Smooth muscle cell (in vitro differentiated cells): ENCODE measurements at regions not wholly inside any gene's neighbourhood (a gene's known extent, or its start where the extent isn't known, plus 50 kb on each side); places are given as distances from the start of the nearest gene placed in this dataset.

ENCODE experiments used
- DNase-seq: peaks from one replicate; lab custom pipeline; 2025; ENCODE audit not compliant: unreplicated experiment; lab: John Stamatoyannopoulos, UW
- H2AFZ ChIP-seq: fragments of 200-600 bp; sonication (generic); 2 replicates; pipeline ENCODE4 v1.6.0; 2016; ENCODE audit warnings: antibody characterized with exemption, low read depth, mild to moderate bottlenecking
- H3F3A ChIP-seq: fragments of 200-600 bp; sonication (generic); 2 replicates; pipeline ENCODE4 v1.6.0; 2017; ENCODE audit warnings: antibody characterized with exemption, low read depth
- H3K27ac ChIP-seq: fragments of 200-600 bp; sonication (generic); 2 replicates; pipeline ENCODE4 v1.5.1; 2016; ENCODE audit warnings: low read depth, mild to moderate bottlenecking
- H3K27me3 ChIP-seq: fragments of 200-600 bp; sonication (generic); 2 replicates; pipeline ENCODE4 v1.6.1; 2016; ENCODE audit warnings: low read depth, mild to moderate bottlenecking
- H3K36me3 ChIP-seq: fragments of 200-600 bp; sonication (generic); 2 replicates; pipeline ENCODE4 v1.5.1; 2016; ENCODE audit warnings: low read depth
- H3K4me1 ChIP-seq: fragments of 200-600 bp; sonication (generic); 2 replicates; pipeline ENCODE4 v1.5.1; 2016; ENCODE audit warnings: low read depth
- H3K4me2 ChIP-seq: fragments of 200-600 bp; sonication (generic); 2 replicates; pipeline ENCODE4 v1.6.0; 2016; ENCODE audit warnings: mild to moderate bottlenecking
- H3K4me3 ChIP-seq: fragments of 200-600 bp; sonication (generic); 2 replicates; pipeline ENCODE4 v1.5.1; 2016; ENCODE audit warnings: mild to moderate bottlenecking
- H3K79me2 ChIP-seq: fragments of 200-600 bp; sonication (generic); 2 replicates; pipeline ENCODE4 v1.6.0; 2016; ENCODE audit warnings: low read depth, mild to moderate bottlenecking
- H3K9ac ChIP-seq: fragments of 200-600 bp; sonication (generic); 2 replicates; pipeline ENCODE4 v1.6.0; 2016; ENCODE audit warnings: low read depth
- H3K9me3 ChIP-seq: fragments of 200-600 bp; sonication (generic); replicated peaks from 2 replicates; pipeline ENCODE4 v1.5.1; 2016; ENCODE audit warnings: low read depth
- H4K20me1 ChIP-seq: fragments of 200-600 bp; sonication (generic); 2 replicates; pipeline ENCODE4 v1.6.0; 2016; ENCODE audit warnings: low read depth
- WGBS: methylation state at CpG from one replicate; pipeline ENCODE4 v1.1.7; 2016; ENCODE audit warnings: low lambda C conversion rate; 5-methylcytosine and 5-hydroxymethylcytosine counted together
- TF ChIP-seq, protein P1 (sequence below): fragments of 200-600 bp; sonication (generic); IDR thresholded peaks from 2 replicates; pipeline ENCODE4 v1.5.1; 2017; ENCODE audit warnings: borderline replicate concordance, mild to moderate bottlenecking, antibody characterized with exemption; ENCODE audit not compliant: insufficient read depth, poor library complexity, severe bottlenecking

DNA sequence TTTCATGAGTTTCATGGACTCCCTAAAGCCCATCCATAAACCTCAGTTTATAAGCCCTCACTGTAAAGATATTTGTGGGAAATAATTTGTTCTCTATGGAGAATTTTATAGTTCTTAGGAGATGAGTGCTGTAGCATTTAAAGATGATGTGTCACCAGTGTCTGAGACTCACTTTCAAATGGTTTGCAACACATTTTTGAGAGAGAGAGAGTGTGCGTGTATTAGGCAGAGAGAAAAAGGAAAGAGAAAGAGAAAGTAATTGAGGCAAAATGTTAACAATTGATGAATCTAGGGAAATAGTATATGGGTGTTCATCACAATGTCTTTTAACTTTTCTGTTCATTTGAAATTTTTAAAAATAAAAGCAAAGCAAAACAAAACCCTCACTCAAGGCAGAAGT lies 479.0 kb downstream of the ZSWIM6 start:
- Histone ChIP-seq H3K4me2 (no peak overlapping the region), H3K9ac (no peak overlapping the region), H3F3A (no peaks in the 10 kb centered on the region), H3K4me3 (no peak overlapping the region), H3K9me3 (no peaks in the 10 kb centered on the region), H3K36me3 (no peaks in the 10 kb centered on the region), H3K79me2 (no peaks in the 10 kb centered on the region), H3K27ac (no peak overlapping the region), H2AFZ (no peak overlapping the region), H3K27me3 (no peaks in the 10 kb centered on the region), H4K20me1 (no peaks in the 10 kb centered on the region), H3K4me1 (no peaks in the 10 kb centered on the region)
- WGBS = 54% methylated on average over 1 of the region's 1 CpG
- no peak for DNase-seq
- TF ChIP-seq, protein P1, sequence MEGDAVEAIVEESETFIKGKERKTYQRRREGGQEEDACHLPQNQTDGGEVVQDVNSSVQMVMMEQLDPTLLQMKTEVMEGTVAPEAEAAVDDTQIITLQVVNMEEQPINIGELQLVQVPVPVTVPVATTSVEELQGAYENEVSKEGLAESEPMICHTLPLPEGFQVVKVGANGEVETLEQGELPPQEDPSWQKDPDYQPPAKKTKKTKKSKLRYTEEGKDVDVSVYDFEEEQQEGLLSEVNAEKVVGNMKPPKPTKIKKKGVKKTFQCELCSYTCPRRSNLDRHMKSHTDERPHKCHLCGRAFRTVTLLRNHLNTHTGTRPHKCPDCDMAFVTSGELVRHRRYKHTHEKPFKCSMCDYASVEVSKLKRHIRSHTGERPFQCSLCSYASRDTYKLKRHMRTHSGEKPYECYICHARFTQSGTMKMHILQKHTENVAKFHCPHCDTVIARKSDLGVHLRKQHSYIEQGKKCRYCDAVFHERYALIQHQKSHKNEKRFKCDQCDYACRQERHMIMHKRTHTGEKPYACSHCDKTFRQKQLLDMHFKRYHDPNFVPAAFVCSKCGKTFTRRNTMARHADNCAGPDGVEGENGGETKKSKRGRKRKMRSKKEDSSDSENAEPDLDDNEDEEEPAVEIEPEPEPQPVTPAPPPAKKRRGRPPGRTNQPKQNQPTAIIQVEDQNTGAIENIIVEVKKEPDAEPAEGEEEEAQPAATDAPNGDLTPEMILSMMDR = no peak

DNA sequence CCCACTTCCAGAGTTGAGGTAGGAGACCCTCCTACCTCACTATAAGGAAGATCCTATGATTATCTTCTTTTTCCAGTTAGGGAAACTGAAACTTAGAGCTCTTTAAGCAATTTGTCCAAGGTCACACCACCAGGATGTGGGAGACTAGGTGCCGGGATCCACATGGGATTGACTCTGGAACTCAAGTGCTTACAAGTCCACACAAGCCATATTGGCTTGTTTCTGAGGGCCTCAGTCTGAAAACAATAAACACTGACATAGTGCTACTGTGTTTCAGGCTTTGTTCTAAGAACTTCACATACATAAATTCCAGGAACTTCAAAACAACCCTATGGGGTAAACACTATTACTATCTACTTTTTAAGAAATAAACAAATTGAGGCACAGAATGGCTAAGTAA lies 481.3 kb downstream of the ZSWIM6 start:
- no peaks in the 10 kb centered on the region for H4K20me1 ChIP-seq
- no peak overlapping the region for H3K27ac ChIP-seq
- no peaks in the 10 kb centered on the region for H3K27me3 ChIP-seq
- H3K4me2 ChIP-seq = no peak overlapping the region
- H3K79me2 ChIP-seq = no peaks in the 10 kb centered on the region
- TF ChIP-seq, protein P1 = no peak
- 85% methylated on average over 1 of the region's 1 CpG for WGBS
- H3K9me3 ChIP-seq = no peaks in the 10 kb centered on the region
- H3K4me1 ChIP-seq = peaks cover 2% of the 10 kb centered on the region
- no peak overlapping the region for H2AFZ ChIP-seq
- H3F3A ChIP-seq = no peaks in the 10 kb centered on the region
- H3K4me3 ChIP-seq = no peak overlapping the region
- no peak overlapping the region for H3K9ac ChIP-seq
- DNase-seq = no peak
- H3K36me3 ChIP-seq = no peaks in the 10 kb centered on the region

DNA sequence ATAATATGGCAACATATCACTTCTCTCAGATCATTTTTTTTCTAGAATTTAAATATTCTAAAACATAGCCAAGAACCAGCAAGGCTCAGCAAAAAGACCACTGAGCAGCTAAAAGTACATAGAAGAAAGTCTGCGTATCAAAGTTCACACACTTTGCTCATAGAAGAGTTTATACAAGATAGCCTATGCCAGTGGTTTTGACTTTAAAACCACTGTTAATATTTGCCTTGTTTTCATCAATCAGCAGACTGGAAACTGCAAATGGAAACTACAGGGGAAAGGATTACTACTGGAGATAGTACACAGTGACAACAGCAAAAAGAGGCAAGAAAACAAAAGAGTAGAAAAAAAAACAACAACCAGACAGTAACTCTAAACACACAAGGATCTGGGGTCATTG lies 483.3 kb downstream of the ZSWIM6 start:
- no peak overlapping the region for H2AFZ ChIP-seq
- H3K27ac ChIP-seq = no peak overlapping the region
- no peak overlapping the region for H3K4me2 ChIP-seq
- no peaks in the 10 kb centered on the region for H3K27me3 ChIP-seq
- no peaks in the 10 kb centered on the region for H4K20me1 ChIP-seq
- no peak overlapping the region for H3K9ac ChIP-seq
- H3K4me3 ChIP-seq = no peak overlapping the region
- WGBS = 69% methylated on average over 1 of the region's 1 CpG
- no peaks in the 10 kb centered on the region for H3K36me3 ChIP-seq
- no peaks in the 10 kb centered on the region for H3F3A ChIP-seq
- H3K4me1 ChIP-seq = peaks cover 2% of the 10 kb centered on the region
- no peak for DNase-seq
- H3K9me3 ChIP-seq = no peaks in the 10 kb centered on the region
- H3K79me2 ChIP-seq = no peaks in the 10 kb centered on the region
- TF ChIP-seq, protein P1 = no peak

- H3K27me3 ChIP-seq = no peaks in the 10 kb centered on the region
These were observed 484.1 kb downstream of the ZSWIM6 start for GRCh38 chr5:61816146-61816545.

More at GRCh38 chr5:61816146-61816545, 484.1 kb downstream of the ZSWIM6 start:
- no peak overlapping the region for H3K27ac ChIP-seq
- WGBS = 70% methylated on average over 9 of the region's 9 CpGs
- H3F3A ChIP-seq = no peaks in the 10 kb centered on the region
- no peak overlapping the region for H3K4me3 ChIP-seq
- no peaks in the 10 kb centered on the region for H3K36me3 ChIP-seq
- no peak overlapping the region for H3K9ac ChIP-seq
- no peak overlapping the region for H3K4me2 ChIP-seq
- H3K4me1 ChIP-seq = peaks cover 2% of the 10 kb centered on the region
- no peaks in the 10 kb centered on the region for H3K79me2 ChIP-seq
- DNase-seq = no peak
- H2AFZ ChIP-seq = no peak overlapping the region
- no peaks in the 10 kb centered on the region for H3K9me3 ChIP-seq
- H4K20me1 ChIP-seq = no peaks in the 10 kb centered on the region
- TF ChIP-seq, protein P1 = no peak
